ENCODE measurements at regions not wholly inside any gene's neighbourhood (a gene's known extent, or its start where the extent isn't known, plus 50 kb on each side); places are given as distances from the start of the nearest gene placed in this dataset.

GRCh38 chr20:6513599-6513998 is 253.9 kb upstream of the BMP2 start:
- H3K4me3 ChIP-seq (ENCODE audit: control insufficient read depth, low read depth, low read length) = no peak overlapping the region
- TF ChIP-seq CTCF (IDR thresholded peaks at IDR 0.05; ENCODE audit: control insufficient read depth, insufficient read depth, low read depth, low read length, missing control alignments) = no peak
- DNase-seq (ENCODE audit: low read depth) = no peak

GRCh38 chr20:6509374-6509773 is 258.1 kb upstream of the BMP2 start:
- no peak overlapping the region for H3K4me3 ChIP-seq (ENCODE audit: control insufficient read depth, low read depth, low read length)
- TF ChIP-seq CTCF (IDR thresholded peaks at IDR 0.05; ENCODE audit: control insufficient read depth, insufficient read depth, low read depth, low read length, missing control alignments) = no peak
- DNase-seq (ENCODE audit: low read depth) = no peak

- no peak for TF ChIP-seq CTCF (IDR thresholded peaks at IDR 0.05; ENCODE audit: control insufficient read depth, insufficient read depth, low read depth, low read length, missing control alignments)
- H3K4me3 ChIP-seq (ENCODE audit: control insufficient read depth, low read depth, low read length) = no peak overlapping the region
- DNase-seq (ENCODE audit: low read depth) = no peak
Measured at GRCh38 chr20:6506906-6507305, 260.6 kb upstream of the BMP2 start.

- DNase-seq (ENCODE audit: low read depth) = no peak
- no peak overlapping the region for H3K4me3 ChIP-seq (ENCODE audit: control insufficient read depth, low read depth, low read length)
- TF ChIP-seq CTCF (IDR thresholded peaks at IDR 0.05; ENCODE audit: control insufficient read depth, insufficient read depth, low read depth, low read length, missing control alignments) = no peak
Measured at GRCh38 chr20:6504826-6505225, 262.7 kb upstream of the BMP2 start.

- no peak overlapping the region for H3K4me3 ChIP-seq (ENCODE audit: control insufficient read depth, low read depth, low read length)
- DNase-seq (ENCODE audit: low read depth) = no peak
- no peak for TF ChIP-seq CTCF (IDR thresholded peaks at IDR 0.05; ENCODE audit: control insufficient read depth, insufficient read depth, low read depth, low read length, missing control alignments)
Measured at GRCh38 chr20:6504179-6504578, 263.3 kb upstream of the BMP2 start.

GRCh38 chr20:6502999-6503398 is 264.5 kb upstream of the BMP2 start:
- DNase-seq (ENCODE audit: low read depth) = no peak
- no peak overlapping the region for H3K4me3 ChIP-seq (ENCODE audit: control insufficient read depth, low read depth, low read length)
- no peak for TF ChIP-seq CTCF (IDR thresholded peaks at IDR 0.05; ENCODE audit: control insufficient read depth, insufficient read depth, low read depth, low read length, missing control alignments)

GRCh38 chr20:6502219-6502618 is 265.3 kb upstream of the BMP2 start:
- no peak for DNase-seq (ENCODE audit: low read depth)
- no peak overlapping the region for H3K4me3 ChIP-seq (ENCODE audit: control insufficient read depth, low read depth, low read length)
- TF ChIP-seq CTCF (IDR thresholded peaks at IDR 0.05; ENCODE audit: control insufficient read depth, insufficient read depth, low read depth, low read length, missing control alignments) = no peak

All from AG09309 (cell line).